Lower leg skin (tissue), 3 donors: ENCODE measurements at regions not wholly inside any gene's neighbourhood (a gene's known extent, or its start where the extent isn't known, plus 50 kb on each side); places are given as distances from the start of the nearest gene placed in this dataset.

Experiments
- POLR2A ChIP-seq, 2 donors: fragments of 450-650 bp; IDR thresholded peaks; one replicate each; pipeline ENCODE4 v1.6.1; 2016 to 2017; ENCODE audit warnings: antibody characterized with exemption in 2 of 2, mild to moderate bottlenecking in 1 of 2, moderate library complexity in 1 of 2
- TF ChIP-seq, protein P1 (sequence below), 3 donors: fragments of 450-650 bp; IDR thresholded peaks; one replicate each; pipeline ENCODE4 v1.5.1; 2016; ENCODE audit warnings: antibody characterized with exemption in 3 of 3, mild to moderate bottlenecking in 3 of 3, moderate library complexity in 2 of 3

DNA sequence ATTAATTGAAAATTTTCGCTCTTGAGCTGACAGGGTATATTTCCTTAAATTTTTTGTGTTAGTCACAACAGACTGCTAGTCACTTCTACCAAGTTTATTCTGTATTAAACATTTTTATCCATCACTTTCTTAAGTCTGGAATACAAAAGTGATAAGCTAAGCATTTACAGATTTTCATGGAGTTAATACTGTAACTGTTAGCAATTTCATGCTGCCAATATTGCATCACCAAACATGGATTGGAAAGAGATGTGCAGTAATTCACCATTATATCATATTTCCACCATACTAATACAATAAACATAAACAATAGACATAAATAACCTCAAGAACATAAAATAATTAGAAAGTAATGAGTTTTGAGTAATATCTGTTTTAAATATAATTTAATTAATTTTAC is 854.0 kb upstream of the CITED2 start:
- TF ChIP-seq, protein P1, sequence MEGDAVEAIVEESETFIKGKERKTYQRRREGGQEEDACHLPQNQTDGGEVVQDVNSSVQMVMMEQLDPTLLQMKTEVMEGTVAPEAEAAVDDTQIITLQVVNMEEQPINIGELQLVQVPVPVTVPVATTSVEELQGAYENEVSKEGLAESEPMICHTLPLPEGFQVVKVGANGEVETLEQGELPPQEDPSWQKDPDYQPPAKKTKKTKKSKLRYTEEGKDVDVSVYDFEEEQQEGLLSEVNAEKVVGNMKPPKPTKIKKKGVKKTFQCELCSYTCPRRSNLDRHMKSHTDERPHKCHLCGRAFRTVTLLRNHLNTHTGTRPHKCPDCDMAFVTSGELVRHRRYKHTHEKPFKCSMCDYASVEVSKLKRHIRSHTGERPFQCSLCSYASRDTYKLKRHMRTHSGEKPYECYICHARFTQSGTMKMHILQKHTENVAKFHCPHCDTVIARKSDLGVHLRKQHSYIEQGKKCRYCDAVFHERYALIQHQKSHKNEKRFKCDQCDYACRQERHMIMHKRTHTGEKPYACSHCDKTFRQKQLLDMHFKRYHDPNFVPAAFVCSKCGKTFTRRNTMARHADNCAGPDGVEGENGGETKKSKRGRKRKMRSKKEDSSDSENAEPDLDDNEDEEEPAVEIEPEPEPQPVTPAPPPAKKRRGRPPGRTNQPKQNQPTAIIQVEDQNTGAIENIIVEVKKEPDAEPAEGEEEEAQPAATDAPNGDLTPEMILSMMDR (IDR thresholded peaks at IDR 0.05) = no peak
- TF ChIP-seq POLR2A (IDR thresholded peaks at IDR 0.05) = no peak
